ENCODE measurements at regions not wholly inside any gene's neighbourhood (a gene's known extent, or its start where the extent isn't known, plus 50 kb on each side); places are given as distances from the start of the nearest gene placed in this dataset.

- H3K4me1 ChIP-seq (ENCODE audit: insufficient read depth, low read length, poor library complexity, severe bottlenecking), result no peaks in the 10 kb centered on the region
- intact Hi-C loops (cut with micrococcal nuclease; ENCODE audit: unreplicated experiment), result no loop called here
- H3K27me3 ChIP-seq (replicated peaks; ENCODE audit: insufficient read depth, low read depth, low read length, poor library complexity), result no peaks in the 10 kb centered on the region
- ChIA-PET CTCF (no interaction called here), POLR2A (ENCODE audit: low non-redundant PET) (no interaction called here)
- DNase-seq (ENCODE audit: low spot score), result no peak
- H3K4me3 ChIP-seq (ENCODE audit: low read depth, low read length, poor library complexity, severe bottlenecking), result no peak overlapping the region
- no peaks in the 10 kb centered on the region for H3K9me3 ChIP-seq (ENCODE audit: low read depth, low read length, poor library complexity, severe bottlenecking)
- TF ChIP-seq CTCF (conservative IDR thresholded peaks at IDR 0.05; ENCODE audit: low read depth, low read length), result no peak
- TF ChIP-seq EZH2 (IDR thresholded peaks at IDR 0.05; ENCODE audit: borderline replicate concordance, low read depth, low read length, poor library complexity, severe bottlenecking), result no peak
- no peaks in the 10 kb centered on the region for H3K36me3 ChIP-seq (ENCODE audit: insufficient read depth, low read length, poor library complexity, severe bottlenecking)
- H3K27ac ChIP-seq (ENCODE audit: low read depth, low read length, poor library complexity, severe bottlenecking), result no peak overlapping the region
- no TSS peak for BruUV-seq (replicated peaks)
Observed at GRCh38 chrX:150225266-150225665, 137.9 kb upstream of the MAMLD1 start.

GRCh38 chrX:150225756-150226155 is 137.4 kb upstream of the MAMLD1 start:
- ChIA-PET CTCF (no interaction called here), POLR2A (ENCODE audit: low non-redundant PET) (no interaction called here)
- Histone ChIP-seq H3K9me3 (ENCODE audit: low read depth, low read length, poor library complexity, severe bottlenecking) (no peaks in the 10 kb centered on the region), H3K27me3 (replicated peaks; ENCODE audit: insufficient read depth, low read depth, low read length, poor library complexity) (no peaks in the 10 kb centered on the region), H3K27ac (ENCODE audit: low read depth, low read length, poor library complexity, severe bottlenecking) (no peak overlapping the region), H3K4me1 (ENCODE audit: insufficient read depth, low read length, poor library complexity, severe bottlenecking) (no peaks in the 10 kb centered on the region), H3K36me3 (ENCODE audit: insufficient read depth, low read length, poor library complexity, severe bottlenecking) (no peaks in the 10 kb centered on the region), H3K4me3 (ENCODE audit: low read depth, low read length, poor library complexity, severe bottlenecking) (no peak overlapping the region)
- intact Hi-C loops (cut with micrococcal nuclease; ENCODE audit: unreplicated experiment), result no loop called here
- BruUV-seq (replicated peaks), result no TSS peak
- TF ChIP-seq CTCF (conservative IDR thresholded peaks at IDR 0.05; ENCODE audit: low read depth, low read length), result no peak
- TF ChIP-seq EZH2 (IDR thresholded peaks at IDR 0.05; ENCODE audit: borderline replicate concordance, low read depth, low read length, poor library complexity, severe bottlenecking), result no peak
- DNase-seq (ENCODE audit: low spot score), result no peak

GRCh38 chrX:150226223-150226965 is 136.7 kb upstream of the MAMLD1 start:
- POLR2A ChIA-PET (ENCODE audit: low non-redundant PET), result no interaction called here
- BruUV-seq (replicated peaks), result no TSS peak
- no peak for TF ChIP-seq EZH2 (IDR thresholded peaks at IDR 0.05; ENCODE audit: borderline replicate concordance, low read depth, low read length, poor library complexity, severe bottlenecking)
- TF ChIP-seq CTCF (conservative IDR thresholded peaks at IDR 0.05; ENCODE audit: low read depth, low read length), result no peak
- Histone ChIP-seq H3K4me3 (ENCODE audit: low read depth, low read length, poor library complexity, severe bottlenecking) (no peak overlapping the region), H3K4me1 (ENCODE audit: insufficient read depth, low read length, poor library complexity, severe bottlenecking) (no peaks in the 10 kb centered on the region), H3K9me3 (ENCODE audit: low read depth, low read length, poor library complexity, severe bottlenecking) (no peaks in the 10 kb centered on the region), H3K27ac (ENCODE audit: low read depth, low read length, poor library complexity, severe bottlenecking) (no peak overlapping the region), H3K36me3 (ENCODE audit: insufficient read depth, low read length, poor library complexity, severe bottlenecking) (no peaks in the 10 kb centered on the region), H3K27me3 (replicated peaks; ENCODE audit: insufficient read depth, low read depth, low read length, poor library complexity) (no peaks in the 10 kb centered on the region)
- CTCF ChIA-PET, result no interaction called here
- intact Hi-C loops (cut with micrococcal nuclease; ENCODE audit: unreplicated experiment), result no loop called here
- DNase-seq (ENCODE audit: low spot score), result no peak
